ENCODE measurements at regions not wholly inside any gene's neighbourhood (a gene's known extent, or its start where the extent isn't known, plus 50 kb on each side); places are given as distances from the start of the nearest gene placed in this dataset.

DNA sequence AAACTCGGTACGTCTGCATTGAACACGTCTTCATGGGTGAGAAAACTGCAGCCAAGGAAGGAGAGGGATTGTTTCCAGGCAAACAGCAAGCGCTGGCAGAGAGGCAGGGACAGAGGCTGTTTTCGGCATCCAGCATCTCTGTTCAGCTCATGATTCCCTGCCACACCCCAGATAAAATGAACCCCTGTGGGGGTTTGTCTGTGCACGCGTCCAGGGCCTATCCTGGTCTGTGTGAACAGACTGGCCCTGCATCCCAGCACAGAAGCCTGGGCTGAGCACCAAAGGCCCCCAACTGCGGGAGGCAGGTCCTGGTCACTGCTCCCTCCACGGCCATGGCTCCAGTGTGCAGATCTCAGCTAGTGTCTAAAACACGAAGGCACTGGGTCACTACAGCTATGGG is 83.3 kb upstream of the FAM20C start (continued):
- TF ChIP-seq CHD7 (IDR thresholded peaks at IDR 0.05; ENCODE audit: insufficient replicate concordance, low read length), result no peak
- no peak for TF ChIP-seq ATF3 (IDR thresholded peaks at IDR 0.05; ENCODE audit: insufficient read depth, low read depth, low read length)
- TF ChIP-seq GTF2F1 (IDR thresholded peaks at IDR 0.05; ENCODE audit: borderline replicate concordance, low read depth, low read length), result no peak
- TF ChIP-seq BACH1 (IDR thresholded peaks at IDR 0.05; ENCODE audit: low read length), result no peak
- TF ChIP-seq CHD1 (IDR thresholded peaks at IDR 0.05; ENCODE audit: low read depth, low read length), result no peak
- TF ChIP-seq BRCA1 (IDR thresholded peaks at IDR 0.05; ENCODE audit: low read depth, low read length), result no peak
- no peak for TF ChIP-seq RNF2 (IDR thresholded peaks at IDR 0.05; ENCODE audit: borderline replicate concordance, low read depth, low read length, missing control alignments, poor library complexity, severe bottlenecking)
- no peak for TF ChIP-seq KDM4A (IDR thresholded peaks at IDR 0.05; ENCODE audit: low read depth, low read length, severe bottlenecking)
- TF ChIP-seq CREB1 (IDR thresholded peaks at IDR 0.05), result no peak
- no peak for TF ChIP-seq SP4 (IDR thresholded peaks at IDR 0.05; ENCODE audit: low read length)
- TF ChIP-seq RFX5 (IDR thresholded peaks at IDR 0.05; ENCODE audit: borderline replicate concordance, low read depth, low read length), result no peak

Data from H1 (cell line).